Panc1 (cell line): ENCODE measurements at regions not wholly inside any gene's neighbourhood (a gene's known extent, or its start where the extent isn't known, plus 50 kb on each side); places are given as distances from the start of the nearest gene placed in this dataset.
A peak's percentile ranks its signal among the peaks of the same experiment; 100 is the strongest.

Experiments
- ATAC-seq: fragments of 200-7000 bp; cut with Tn5 transposase; 2 replicates; pipeline ENCODE4 v1.9.1; 2020; ENCODE audit warnings: mild to moderate bottlenecking, moderate library complexity
- BruUV-seq: library from RNA; stranded (reverse); fragments of 400-500 nt; replicated peaks from 2 replicates; lab custom pipeline; 2021; lab: Mats Ljungman, UMichigan
- CTCF ChIA-PET: fragments of 300-600 bp; sonication (Branson Sonifier 250); formaldehyde crosslinking; loops from one replicate; lab custom pipeline; 2022; ENCODE audit warnings: antibody characterized with exemption; lab: Charles Lee
- POLR2A ChIA-PET: fragments of 300-600 bp; sonication (Branson Sonifier 250); formaldehyde crosslinking; loops from one replicate; lab custom pipeline; 2022; ENCODE audit warnings: antibody characterized with exemption; lab: Charles Lee
- DNase-seq: peaks from one replicate; pipeline ENCODE4 v3.0.0-alpha.2; 2010; ENCODE audit warnings: low read depth, low spot score
- H3K27ac ChIP-seq: 2 replicates; pipeline ENCODE4 v1.5.1; 2011; ENCODE audit warnings: mild to moderate bottlenecking, low read length, inconsistent platforms
- H3K27me3 ChIP-seq: fragments of 200-500 bp; sonication (Bioruptor generic); 2 replicates; pipeline ENCODE4 v1.6.0; 2014; ENCODE audit warnings: low read length, inconsistent platforms; ENCODE audit not compliant: control insufficient read depth, insufficient read depth
- H3K36me3 ChIP-seq: fragments of 200-500 bp; sonication (Bioruptor generic); 2 replicates; pipeline ENCODE4 v1.5.1; 2014; ENCODE audit warnings: inconsistent platforms, mild to moderate bottlenecking, low read length, moderate library complexity; ENCODE audit not compliant: control insufficient read depth, insufficient read depth
- H3K4me1 ChIP-seq: 2 replicates; pipeline ENCODE4 v1.5.1; 2011; ENCODE audit warnings: inconsistent platforms, mild to moderate bottlenecking, low read length, moderate library complexity; ENCODE audit not compliant: control insufficient read depth, insufficient read depth
- H3K4me3 ChIP-seq, 2 experiments: 2 replicates each; pipeline ENCODE4 v1.5.1; 2011 to 2012; ENCODE audit warnings: low read depth in 2 of 2, low read length in 2 of 2, mild to moderate bottlenecking in 2 of 2, inconsistent platforms in 1 of 2, moderate library complexity in 1 of 2
- H3K9me3 ChIP-seq: fragments of 200-500 bp; sonication (Bioruptor generic); 2 replicates; pipeline ENCODE4 v1.5.1; 2014; ENCODE audit warnings: low read depth, mild to moderate bottlenecking, inconsistent platforms, low read length, moderate library complexity; ENCODE audit not compliant: control insufficient read depth, insufficient read depth
- CTCF ChIP-seq: fragments of 450-650 bp; IDR thresholded peaks from 2 replicates; pipeline ENCODE4 v1.5.1; 2017; ENCODE audit warnings: mild to moderate bottlenecking
- POLR2AphosphoS5 ChIP-seq: IDR thresholded peaks from 2 replicates; pipeline ENCODE4 v1.6.1; 2012; ENCODE audit warnings: mild to moderate bottlenecking, low read depth, low read length, moderate library complexity
- SIN3A ChIP-seq: IDR thresholded peaks from 2 replicates; pipeline ENCODE4 v1.6.1; 2012; ENCODE audit warnings: low read depth, mild to moderate bottlenecking, low read length, moderate library complexity, borderline replicate concordance; ENCODE audit not compliant: insufficient read depth
- TCF7L2 ChIP-seq: IDR thresholded peaks from 2 replicates; pipeline ENCODE4 v1.6.1; 2011; ENCODE audit warnings: mild to moderate bottlenecking, low read depth, low read length, inconsistent platforms
- in situ Hi-C: cut with HindIII; loops from 2 replicates; pipeline ENCODE4 v1.10.0; 2016; ENCODE audit warnings: low sequenced_read_pairs, low pct_unique_long_range_greater_than_20kb
- intact Hi-C: fragments of 100-400 bp; cut with micrococcal nuclease; formaldehyde crosslinking; loops from one replicate; pipeline ENCODE4 v1.10.0; 2022; ENCODE audit not compliant: unreplicated experiment
- TF ChIP-seq, protein P1 (sequence below), 2 experiments: IDR thresholded peaks; 2 replicates each; pipeline ENCODE4 v1.6.1; 2011 to 2012; ENCODE audit warnings: low read depth in 2 of 2, control low read depth in 1 of 2, low read length in 1 of 2, mild to moderate bottlenecking in 1 of 2, moderate library complexity in 1 of 2; ENCODE audit not compliant: insufficient read depth in 1 of 2

DNA sequence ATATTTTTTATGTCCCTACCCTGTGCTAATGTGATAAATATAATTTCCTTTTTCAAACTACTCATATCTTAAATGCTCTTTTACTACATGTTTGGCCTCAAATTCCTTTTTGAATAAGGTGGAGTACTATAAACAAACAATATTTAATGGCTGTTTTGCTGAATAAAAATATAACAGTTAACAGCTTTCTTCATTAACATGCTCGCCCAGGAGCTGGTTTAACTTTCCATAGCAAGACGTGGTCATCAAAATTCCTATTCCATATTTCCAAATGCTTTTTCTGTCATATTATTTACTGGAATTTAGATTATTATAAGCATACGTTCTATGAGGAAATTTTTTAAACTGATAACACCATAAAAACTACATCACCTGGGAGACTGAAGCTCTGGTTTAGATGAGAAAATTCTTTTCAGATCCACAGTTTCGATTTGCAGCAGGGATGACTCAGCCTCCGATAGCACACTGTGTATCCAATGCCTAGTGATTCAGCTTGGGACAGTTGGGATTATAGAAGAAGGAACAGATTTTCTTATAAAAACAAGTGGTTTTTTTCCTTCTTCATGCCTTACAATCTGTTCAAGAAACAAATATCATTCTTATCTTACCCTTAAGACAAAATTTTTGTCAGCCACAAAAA lies 129.1 kb downstream of the FBXO8 start:
- Histone ChIP-seq H3K36me3 (no peaks in the 10 kb centered on the region), H3K27ac (no peak overlapping the region), H3K9me3 (no peaks in the 10 kb centered on the region), H3K27me3 (no peaks in the 10 kb centered on the region), H3K4me1 (no peaks in the 10 kb centered on the region), H3K4me3 (peak overlapping the region; percentile 14 to 22; a peak in 3 of 4 replicates)
- DNase-seq (no peak), ATAC-seq (no peak)
- in situ Hi-C loops, result no loop called here
- TF ChIP-seq SIN3A, result no peak
- TF ChIP-seq POLR2AphosphoS5, result no peak
- TF ChIP-seq, protein P1, sequence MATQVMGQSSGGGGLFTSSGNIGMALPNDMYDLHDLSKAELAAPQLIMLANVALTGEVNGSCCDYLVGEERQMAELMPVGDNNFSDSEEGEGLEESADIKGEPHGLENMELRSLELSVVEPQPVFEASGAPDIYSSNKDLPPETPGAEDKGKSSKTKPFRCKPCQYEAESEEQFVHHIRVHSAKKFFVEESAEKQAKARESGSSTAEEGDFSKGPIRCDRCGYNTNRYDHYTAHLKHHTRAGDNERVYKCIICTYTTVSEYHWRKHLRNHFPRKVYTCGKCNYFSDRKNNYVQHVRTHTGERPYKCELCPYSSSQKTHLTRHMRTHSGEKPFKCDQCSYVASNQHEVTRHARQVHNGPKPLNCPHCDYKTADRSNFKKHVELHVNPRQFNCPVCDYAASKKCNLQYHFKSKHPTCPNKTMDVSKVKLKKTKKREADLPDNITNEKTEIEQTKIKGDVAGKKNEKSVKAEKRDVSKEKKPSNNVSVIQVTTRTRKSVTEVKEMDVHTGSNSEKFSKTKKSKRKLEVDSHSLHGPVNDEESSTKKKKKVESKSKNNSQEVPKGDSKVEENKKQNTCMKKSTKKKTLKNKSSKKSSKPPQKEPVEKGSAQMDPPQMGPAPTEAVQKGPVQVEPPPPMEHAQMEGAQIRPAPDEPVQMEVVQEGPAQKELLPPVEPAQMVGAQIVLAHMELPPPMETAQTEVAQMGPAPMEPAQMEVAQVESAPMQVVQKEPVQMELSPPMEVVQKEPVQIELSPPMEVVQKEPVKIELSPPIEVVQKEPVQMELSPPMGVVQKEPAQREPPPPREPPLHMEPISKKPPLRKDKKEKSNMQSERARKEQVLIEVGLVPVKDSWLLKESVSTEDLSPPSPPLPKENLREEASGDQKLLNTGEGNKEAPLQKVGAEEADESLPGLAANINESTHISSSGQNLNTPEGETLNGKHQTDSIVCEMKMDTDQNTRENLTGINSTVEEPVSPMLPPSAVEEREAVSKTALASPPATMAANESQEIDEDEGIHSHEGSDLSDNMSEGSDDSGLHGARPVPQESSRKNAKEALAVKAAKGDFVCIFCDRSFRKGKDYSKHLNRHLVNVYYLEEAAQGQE (IDR thresholded peaks at IDR 0.05; ENCODE audit: insufficient read depth in 1 of 2, low read depth in 2 of 2, low read length in 1 of 2), result no peak
- TF ChIP-seq TCF7L2, result no peak
- TF ChIP-seq CTCF, result no peak
- ChIA-PET POLR2A (no interaction called here), CTCF (no interaction called here)
- intact Hi-C loops, result loop anchor here (10.0 kb wide), 1 partner anchor 160 kb away; no protein-coding TSS in a partner anchor
- no TSS peak for BruUV-seq

- no peak for TF ChIP-seq POLR2AphosphoS5
- TF ChIP-seq SIN3A, result no peak
- no peak for TF ChIP-seq TCF7L2
- TF ChIP-seq, protein P1 (IDR thresholded peaks at IDR 0.05; ENCODE audit: insufficient read depth in 1 of 2, low read depth in 2 of 2, low read length in 1 of 2), result no peak
- TF ChIP-seq CTCF, result no peak
- ChIA-PET POLR2A (no interaction called here), CTCF (no interaction called here)
- BruUV-seq, result no TSS peak
- H3K9me3 ChIP-seq, result no peaks in the 10 kb centered on the region
- no peaks in the 10 kb centered on the region for H3K4me1 ChIP-seq
- ATAC-seq, result no peak
- H3K27me3 ChIP-seq, result no peaks in the 10 kb centered on the region
- intact Hi-C loops, result loop anchor here (10.0 kb wide), 1 partner anchor 162 kb away; no protein-coding TSS in a partner anchor
- H3K36me3 ChIP-seq, result no peaks in the 10 kb centered on the region
- no peak overlapping the region for H3K27ac ChIP-seq
- H3K4me3 ChIP-seq, result no peak overlapping the region
- in situ Hi-C loops, result no loop called here
- DNase-seq, result no peak
Measured at GRCh38 chr4:174152717-174153466, 130.6 kb downstream of the FBXO8 start.
